GM12891 (cell line): ENCODE measurements at regions not wholly inside any gene's neighbourhood (a gene's known extent, or its start where the extent isn't known, plus 50 kb on each side); places are given as distances from the start of the nearest gene placed in this dataset.
"Not testable (repeated sequence)": the region's sequence is repeated elsewhere in the genome, so short reads cannot be mapped to it uniquely, and the experiment has no call there.

Experiments used
- DNase-seq: peaks from one replicate; pipeline ENCODE4 v3.0.0; 2011; ENCODE audit warnings: low spot score; ENCODE audit not compliant: insufficient read length
- FAIRE-seq: peaks from 2 replicates; lab custom pipeline; 2011; peaks lifted over from hg19 to GRCh38; lab: Jason Lieb, UNC
- PAX5 ChIP-seq: IDR thresholded peaks from 2 replicates; pipeline ENCODE4 v1.6.1; 2011; ENCODE audit warnings: low read length, moderate library complexity, mild to moderate bottlenecking; ENCODE audit not compliant: insufficient read depth, severe bottlenecking
- POLR2A ChIP-seq: IDR thresholded peaks from 2 replicates; pipeline ENCODE4 v1.6.1; 2011; ENCODE audit warnings: low read depth, low read length, control low read depth
- POLR2AphosphoS5 ChIP-seq: IDR thresholded peaks from 2 replicates; pipeline ENCODE4 v1.6.1; 2011; ENCODE audit warnings: low read depth, low read length, control low read depth
- POU2F2 ChIP-seq: IDR thresholded peaks from 2 replicates; pipeline ENCODE4 v1.6.1; 2011; ENCODE audit warnings: low read depth, mild to moderate bottlenecking, control low read depth, low read length, moderate library complexity
- SPI1 ChIP-seq: IDR thresholded peaks from 2 replicates; pipeline ENCODE4 v1.6.1; 2011; ENCODE audit warnings: low read depth, low read length, control low read depth
- TAF1 ChIP-seq: IDR thresholded peaks from 2 replicates; pipeline ENCODE4 v1.6.1; 2011; ENCODE audit warnings: low read depth, low read length, control low read depth

- FAIRE-seq (no peak), DNase-seq (no peak)
- TF ChIP-seq POU2F2: no peak
These were observed 1038.0 kb downstream of the PCDH19 start for GRCh38 chrX:99371976-99372595.

GRCh38 chrX:99353412-99353811, 1056.7 kb downstream of the PCDH19 start:
- FAIRE-seq: no peak
- no peak for DNase-seq
- no peak for TF ChIP-seq POLR2AphosphoS5
- no peak for TF ChIP-seq PAX5
- no peak for TF ChIP-seq POU2F2

- TF ChIP-seq POLR2AphosphoS5: no peak
- no peak for TF ChIP-seq TAF1
- TF ChIP-seq SPI1: no peak
- no peak for TF ChIP-seq POLR2A
- TF ChIP-seq PAX5: no peak
- no peak for TF ChIP-seq POU2F2
- DNase-seq: no peak
- no peak for FAIRE-seq
These were observed 1061.8 kb downstream of the PCDH19 start for GRCh38 chrX:99348256-99348655.

- no peak for TF ChIP-seq POLR2AphosphoS5
- no peak for TF ChIP-seq TAF1
- TF ChIP-seq PAX5: no peak
- TF ChIP-seq POLR2A: no peak
- TF ChIP-seq POU2F2: no peak
- no peak for TF ChIP-seq SPI1
- DNase-seq: no peak
- no peak for FAIRE-seq
These were observed 1101.8 kb downstream of the PCDH19 start for GRCh38 chrX:99308302-99308701.

GRCh38 chrX:99305573-99305972, 1104.5 kb downstream of the PCDH19 start:
- TF ChIP-seq PAX5 (no peak), POLR2AphosphoS5 (no peak), POLR2A (no peak), SPI1 (no peak), TAF1 (no peak), POU2F2 (no peak)
- no peak for FAIRE-seq

GRCh38 chrX:99301990-99302389, 1108.1 kb downstream of the PCDH19 start:
- TF ChIP-seq TAF1: no peak
- TF ChIP-seq SPI1: no peak
- TF ChIP-seq POLR2A: no peak
- no peak for TF ChIP-seq PAX5
- DNase-seq: peak; percentile 0
- FAIRE-seq: peak; percentile 64

More at GRCh38 chrX:99305573-99305972, 1104.5 kb downstream of the PCDH19 start:
- no peak for DNase-seq

GRCh38 chrX:99271641-99272040, 1138.4 kb downstream of the PCDH19 start:
- FAIRE-seq (no peak), DNase-seq (no peak)
- no peak for TF ChIP-seq POU2F2
- TF ChIP-seq PAX5: no peak
- no peak for TF ChIP-seq POLR2AphosphoS5
- no peak for TF ChIP-seq TAF1
- TF ChIP-seq POLR2A: no peak
- no peak for TF ChIP-seq SPI1

- DNase-seq (no peak), FAIRE-seq (no peak)
- TF ChIP-seq PAX5: no peak
- TF ChIP-seq POLR2A: no peak
- no peak for TF ChIP-seq POU2F2
- no peak for TF ChIP-seq SPI1
- TF ChIP-seq POLR2AphosphoS5: no peak
- no peak for TF ChIP-seq TAF1
These were observed 1143.8 kb downstream of the PCDH19 start for GRCh38 chrX:99266255-99266654.

GRCh38 chrX:99248180-99248579, 1161.9 kb downstream of the PCDH19 start:
- FAIRE-seq: no peak
- TF ChIP-seq SPI1 (no peak), PAX5 (no peak), POU2F2 (no peak), POLR2A (no peak)
- DNase-seq: no peak

GRCh38 chrX:99242001-99242400, 1168.1 kb downstream of the PCDH19 start:
- FAIRE-seq (no peak), DNase-seq (no peak)
- TF ChIP-seq POU2F2: no peak
- TF ChIP-seq TAF1: no peak
- no peak for TF ChIP-seq PAX5
- no peak for TF ChIP-seq SPI1
- TF ChIP-seq POLR2A: no peak
- no peak for TF ChIP-seq POLR2AphosphoS5

GRCh38 chrX:99234384-99234783, 1175.7 kb downstream of the PCDH19 start:
- not testable (repeated sequence) for DNase-seq, FAIRE-seq

GRCh38 chrX:99192421-99192820, 1217.7 kb downstream of the PCDH19 start:
- DNase-seq (no peak), FAIRE-seq (no peak)
- no peak for TF ChIP-seq POU2F2
- no peak for TF ChIP-seq SPI1
- TF ChIP-seq PAX5: no peak
- no peak for TF ChIP-seq POLR2A
- no peak for TF ChIP-seq TAF1
- TF ChIP-seq POLR2AphosphoS5: no peak
